ENCODE measurements at regions not wholly inside any gene's neighbourhood (a gene's known extent, or its start where the extent isn't known, plus 50 kb on each side); places are given as distances from the start of the nearest gene placed in this dataset.

GRCh38 chr5:158588617-158589016 is 511.1 kb downstream of the EBF1 start:
- TF ChIP-seq, protein P1, sequence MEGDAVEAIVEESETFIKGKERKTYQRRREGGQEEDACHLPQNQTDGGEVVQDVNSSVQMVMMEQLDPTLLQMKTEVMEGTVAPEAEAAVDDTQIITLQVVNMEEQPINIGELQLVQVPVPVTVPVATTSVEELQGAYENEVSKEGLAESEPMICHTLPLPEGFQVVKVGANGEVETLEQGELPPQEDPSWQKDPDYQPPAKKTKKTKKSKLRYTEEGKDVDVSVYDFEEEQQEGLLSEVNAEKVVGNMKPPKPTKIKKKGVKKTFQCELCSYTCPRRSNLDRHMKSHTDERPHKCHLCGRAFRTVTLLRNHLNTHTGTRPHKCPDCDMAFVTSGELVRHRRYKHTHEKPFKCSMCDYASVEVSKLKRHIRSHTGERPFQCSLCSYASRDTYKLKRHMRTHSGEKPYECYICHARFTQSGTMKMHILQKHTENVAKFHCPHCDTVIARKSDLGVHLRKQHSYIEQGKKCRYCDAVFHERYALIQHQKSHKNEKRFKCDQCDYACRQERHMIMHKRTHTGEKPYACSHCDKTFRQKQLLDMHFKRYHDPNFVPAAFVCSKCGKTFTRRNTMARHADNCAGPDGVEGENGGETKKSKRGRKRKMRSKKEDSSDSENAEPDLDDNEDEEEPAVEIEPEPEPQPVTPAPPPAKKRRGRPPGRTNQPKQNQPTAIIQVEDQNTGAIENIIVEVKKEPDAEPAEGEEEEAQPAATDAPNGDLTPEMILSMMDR (conservative IDR thresholded peaks at IDR 0.05; ENCODE audit: low read length) = no peak
- TF ChIP-seq EZH2phosphoT487 (IDR thresholded peaks at IDR 0.05; ENCODE audit: borderline replicate concordance, low read depth, low read length) = no peak
